NCI-H128 (cell line): ENCODE measurements at regions not wholly inside any gene's neighbourhood (a gene's known extent, or its start where the extent isn't known, plus 50 kb on each side); places are given as distances from the start of the nearest gene placed in this dataset.

Experiments
- DNase-seq: peaks from one replicate; lab custom pipeline; 2025; ENCODE audit not compliant: unreplicated experiment; lab: John Stamatoyannopoulos, UW

- no peak for DNase-seq
Measured at GRCh38 chr20:42020316-42020715, 402.1 kb upstream of the CHD6 start.

GRCh38 chr20:42018979-42019378, 400.8 kb upstream of the CHD6 start:
- DNase-seq = no peak

- DNase-seq = no peak
Measured at GRCh38 chr20:42010090-42010489, 391.9 kb upstream of the CHD6 start.

GRCh38 chr20:42007251-42007650, 389.1 kb upstream of the CHD6 start:
- DNase-seq = no peak

GRCh38 chr20:42005211-42005610, 387.0 kb upstream of the CHD6 start:
- DNase-seq = no peak

GRCh38 chr20:42003380-42003779, 385.2 kb upstream of the CHD6 start:
- no peak for DNase-seq

- DNase-seq = no peak
Measured at GRCh38 chr20:41998539-41999341, 380.6 kb upstream of the CHD6 start.

GRCh38 chr20:41996951-41997350, 378.8 kb upstream of the CHD6 start:
- no peak for DNase-seq

- no peak for DNase-seq
Measured at GRCh38 chr20:41992481-41992880, 374.3 kb upstream of the CHD6 start.

GRCh38 chr20:41991412-41991811, 373.2 kb upstream of the CHD6 start:
- DNase-seq = no peak

GRCh38 chr20:41989935-41990635, 371.9 kb upstream of the CHD6 start:
- DNase-seq = no peak

- DNase-seq = no peak
Measured at GRCh38 chr20:41989039-41989679, 371.0 kb upstream of the CHD6 start.

- DNase-seq = no peak
Measured at GRCh38 chr20:41984031-41984430, 365.9 kb upstream of the CHD6 start.

GRCh38 chr20:41983159-41983558, 365.0 kb upstream of the CHD6 start:
- no peak for DNase-seq

GRCh38 chr20:41981746-41982145, 363.6 kb upstream of the CHD6 start:
- no peak for DNase-seq

GRCh38 chr20:41978875-41979274, 360.7 kb upstream of the CHD6 start:
- no peak for DNase-seq

GRCh38 chr20:41978246-41978790, 360.1 kb upstream of the CHD6 start:
- no peak for DNase-seq

GRCh38 chr20:41969656-41970055, 351.5 kb upstream of the CHD6 start:
- no peak for DNase-seq

- DNase-seq = no peak
Measured at GRCh38 chr20:41960166-41960565, 342.0 kb upstream of the CHD6 start.

- DNase-seq = no peak
Measured at GRCh38 chr20:41958391-41958790, 340.2 kb upstream of the CHD6 start.

- DNase-seq = no peak
Measured at GRCh38 chr20:41956338-41957074, 338.3 kb upstream of the CHD6 start.
